Endothelial cell of hepatic sinusoid (primary cell): ENCODE measurements at regions not wholly inside any gene's neighbourhood (a gene's known extent, or its start where the extent isn't known, plus 50 kb on each side); places are given as distances from the start of the nearest gene placed in this dataset.

ENCODE experiments used
- in situ Hi-C: cut with HindIII; loops from 2 replicates; pipeline ENCODE4 v1.10.0; 2017; ENCODE audit warnings: low sequenced_read_pairs

GRCh38 chr10:129339191-129339590 is 127.8 kb upstream of the MGMT start:
- in situ Hi-C loops: no loop called here

- in situ Hi-C loops: no loop called here
Measured at GRCh38 chr10:129339841-129340240, 127.2 kb upstream of the MGMT start.

DNA sequence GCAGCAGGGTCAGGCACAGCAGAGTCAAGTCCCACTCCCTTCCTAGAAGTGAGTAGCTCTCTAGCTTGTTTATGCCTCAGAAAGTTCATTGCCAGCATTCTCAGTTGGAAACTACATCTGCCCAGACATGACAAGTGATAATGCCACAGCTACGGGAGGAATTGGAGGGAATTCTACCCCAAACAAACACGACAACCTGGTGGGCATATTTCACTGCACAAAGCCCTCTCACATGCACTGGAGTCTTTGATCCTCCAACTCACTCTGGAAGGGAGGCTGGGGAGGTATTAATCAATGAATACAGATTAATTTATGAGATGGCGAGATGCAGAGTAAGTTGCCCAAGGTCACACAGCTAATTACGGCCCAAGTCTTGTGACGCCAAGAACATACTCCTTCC is 126.0 kb upstream of the MGMT start:
- in situ Hi-C loops: no loop called here

DNA sequence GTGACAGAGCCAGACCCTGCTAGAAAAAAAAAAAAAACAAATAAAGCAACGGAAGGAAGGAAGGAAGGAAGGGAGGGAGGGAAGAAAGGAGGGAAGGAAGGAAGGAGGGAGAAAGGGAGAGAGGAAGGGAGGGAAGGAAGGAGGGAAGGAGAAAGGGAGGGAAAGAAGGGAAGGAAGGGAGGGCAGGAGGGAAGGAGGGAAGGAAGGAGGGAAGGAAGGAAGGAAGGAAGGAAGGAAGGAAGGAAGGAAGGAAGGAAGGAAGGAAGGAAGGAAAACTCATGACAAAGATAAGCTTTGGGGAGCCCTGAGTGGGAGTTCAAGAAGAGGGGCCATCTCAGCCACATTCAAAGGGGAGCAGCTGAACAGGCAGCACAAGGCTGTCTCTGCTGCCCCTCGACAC is 124.7 kb upstream of the MGMT start:
- in situ Hi-C loops: no loop called here

- in situ Hi-C loops: no loop called here
Measured at GRCh38 chr10:129343141-129343540, 123.9 kb upstream of the MGMT start.

GRCh38 chr10:129344103-129344502 is 122.9 kb upstream of the MGMT start:
- in situ Hi-C loops: no loop called here

DNA sequence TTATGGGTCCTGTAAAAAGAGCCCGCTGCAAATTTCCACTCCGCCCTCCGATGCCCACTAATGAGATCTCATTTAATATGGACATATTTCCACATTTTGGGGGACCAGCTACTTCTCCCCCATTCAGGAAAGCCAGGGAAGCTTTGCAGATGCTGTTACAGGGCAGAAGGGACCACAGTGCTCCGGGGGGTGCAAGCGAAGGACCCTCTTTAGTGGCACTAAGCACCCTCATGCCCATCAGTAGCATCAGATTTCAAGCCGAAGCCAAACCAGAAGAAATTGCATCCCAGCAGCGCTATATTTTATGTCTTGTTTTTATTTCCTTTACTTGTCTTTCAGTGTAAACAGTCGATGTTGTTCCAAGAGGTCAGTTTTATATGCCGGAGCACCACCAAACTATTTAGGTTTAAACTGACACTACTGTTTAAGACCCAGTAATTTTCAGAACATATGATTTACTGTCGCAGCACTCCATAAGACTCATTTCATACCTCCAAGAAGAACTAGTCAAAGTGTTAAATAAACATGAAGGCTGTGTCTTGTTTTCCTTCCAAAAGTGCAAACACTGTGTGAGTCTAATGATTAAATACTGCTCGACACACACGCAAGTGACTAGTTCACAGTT is 122.2 kb upstream of the MGMT start:
- in situ Hi-C loops: no loop called here

- in situ Hi-C loops: no loop called here
Measured at GRCh38 chr10:129345763-129346162, 121.3 kb upstream of the MGMT start.

- in situ Hi-C loops: no loop called here
Measured at GRCh38 chr10:129350690-129351089, 116.4 kb upstream of the MGMT start.

GRCh38 chr10:129353101-129353500 is 113.9 kb upstream of the MGMT start:
- in situ Hi-C loops: no loop called here

DNA sequence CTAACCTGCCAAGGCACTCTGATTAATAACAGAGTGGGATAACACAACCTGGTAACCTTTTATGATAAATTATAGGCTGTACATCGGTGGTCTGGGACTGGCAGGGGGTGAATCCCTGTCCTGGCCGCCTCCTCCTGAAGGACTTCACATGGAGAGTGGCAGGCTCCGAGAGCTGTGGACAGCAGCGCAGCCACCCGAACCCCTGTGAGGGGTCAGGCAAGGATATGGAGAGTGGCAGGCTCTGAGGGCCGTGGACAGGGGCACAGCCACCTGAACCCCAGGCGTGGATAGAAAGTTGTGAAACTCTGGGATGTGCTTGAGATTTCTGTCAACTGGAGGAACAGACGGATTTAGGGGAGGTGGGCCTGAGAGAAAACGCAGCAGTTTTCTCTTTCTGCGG is 107.0 kb upstream of the MGMT start:
- in situ Hi-C loops: no loop called here

GRCh38 chr10:129361676-129362376 is 105.2 kb upstream of the MGMT start:
- in situ Hi-C loops: no loop called here

DNA sequence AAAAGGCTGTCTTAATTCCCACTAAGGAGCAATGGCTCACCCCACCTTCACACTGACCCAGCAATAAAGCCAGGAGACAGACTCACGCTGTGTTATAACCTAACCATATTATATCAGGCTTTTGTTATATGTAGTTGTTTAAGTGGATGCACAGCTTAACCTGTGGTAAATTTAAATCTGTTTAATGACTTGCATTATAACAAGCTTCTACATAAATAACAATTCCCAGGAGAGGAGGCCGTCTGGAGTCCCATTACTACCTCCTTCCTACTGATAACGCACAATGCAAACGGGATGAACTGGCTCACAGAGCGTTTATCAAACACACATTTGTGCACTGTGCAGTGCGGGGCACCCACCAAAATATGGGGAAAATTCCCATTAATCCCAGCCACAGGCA is 102.1 kb upstream of the MGMT start:
- in situ Hi-C loops: no loop called here

DNA sequence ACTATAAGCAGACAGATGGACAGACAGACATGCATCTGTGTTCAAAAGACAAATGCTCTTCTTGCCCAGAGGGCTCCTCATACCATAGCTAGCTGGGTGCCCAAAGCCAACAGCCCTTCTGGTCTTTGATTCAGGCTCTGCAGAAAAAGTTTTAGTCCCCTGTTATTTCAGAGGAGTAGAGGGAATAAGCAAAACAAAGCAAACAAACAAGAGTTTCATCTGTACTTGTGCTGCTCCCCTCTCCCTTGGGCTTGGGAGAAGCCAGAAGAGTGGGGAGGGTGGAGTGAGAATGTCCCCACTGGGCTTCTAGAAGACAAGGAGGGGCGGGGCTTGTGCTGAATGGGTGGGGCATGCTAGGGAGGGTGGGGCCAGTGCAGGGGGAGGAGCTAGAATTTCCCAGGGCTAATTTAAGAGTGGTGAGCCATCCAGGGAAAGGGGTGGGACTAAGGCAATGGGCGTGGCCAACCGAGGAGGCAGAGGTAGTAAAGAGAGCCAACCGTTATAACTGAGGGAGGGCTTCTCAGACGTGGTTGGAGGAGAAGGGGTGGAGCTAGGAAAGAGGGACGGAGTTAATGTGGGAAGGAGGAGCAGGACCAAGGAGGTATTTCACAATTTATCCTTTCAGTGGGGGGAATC is 101.2 kb upstream of the MGMT start:
- in situ Hi-C loops: no loop called here

GRCh38 chr10:129366450-129366849 is 100.6 kb upstream of the MGMT start:
- in situ Hi-C loops: no loop called here

DNA sequence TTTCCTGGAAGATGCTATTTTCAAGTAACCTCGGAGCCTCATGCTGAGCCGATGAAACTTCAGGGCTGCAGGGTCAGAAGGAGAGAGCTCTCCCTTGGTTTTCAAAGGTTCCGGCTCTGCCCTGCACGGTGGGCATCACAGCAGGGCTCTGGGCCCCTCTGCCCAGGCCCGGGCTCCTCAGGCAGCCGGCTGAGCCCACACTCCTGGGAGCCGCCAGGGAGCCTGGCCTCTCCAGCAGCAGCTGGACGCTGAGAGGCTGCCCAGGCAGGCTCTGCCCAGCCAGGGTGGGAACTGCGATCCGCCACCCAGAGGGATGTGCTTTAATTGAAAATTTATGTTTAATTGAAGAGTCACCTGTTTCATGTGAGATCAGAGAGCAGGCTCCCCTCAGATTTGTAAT is 97.5 kb upstream of the MGMT start:
- in situ Hi-C loops: no loop called here

- in situ Hi-C loops: no loop called here
Measured at GRCh38 chr10:129371541-129371940, 95.5 kb upstream of the MGMT start.

GRCh38 chr10:129372172-129372571 is 94.9 kb upstream of the MGMT start:
- in situ Hi-C loops: no loop called here

GRCh38 chr10:129373231-129373630 is 93.8 kb upstream of the MGMT start:
- in situ Hi-C loops: no loop called here

DNA sequence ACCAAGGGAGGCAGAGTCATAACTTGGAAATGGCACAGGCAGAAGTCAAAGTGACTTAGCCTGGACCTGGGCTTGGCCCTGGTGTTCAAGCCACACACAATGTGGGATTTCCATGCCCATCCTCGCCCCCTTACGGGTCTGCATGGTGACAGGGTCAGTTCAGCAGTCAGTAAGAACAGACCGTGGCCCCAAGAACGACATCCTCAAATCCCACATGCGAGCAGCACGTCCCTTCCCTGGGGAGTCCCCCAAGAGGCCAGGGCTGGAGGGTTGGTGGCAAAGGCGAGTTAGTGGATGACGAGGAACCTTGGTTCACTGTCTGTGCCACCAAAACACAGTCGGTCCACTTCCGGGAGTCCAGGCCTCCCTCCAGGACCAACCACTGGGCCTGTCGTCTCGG is 93.3 kb upstream of the MGMT start:
- in situ Hi-C loops: no loop called here

DNA sequence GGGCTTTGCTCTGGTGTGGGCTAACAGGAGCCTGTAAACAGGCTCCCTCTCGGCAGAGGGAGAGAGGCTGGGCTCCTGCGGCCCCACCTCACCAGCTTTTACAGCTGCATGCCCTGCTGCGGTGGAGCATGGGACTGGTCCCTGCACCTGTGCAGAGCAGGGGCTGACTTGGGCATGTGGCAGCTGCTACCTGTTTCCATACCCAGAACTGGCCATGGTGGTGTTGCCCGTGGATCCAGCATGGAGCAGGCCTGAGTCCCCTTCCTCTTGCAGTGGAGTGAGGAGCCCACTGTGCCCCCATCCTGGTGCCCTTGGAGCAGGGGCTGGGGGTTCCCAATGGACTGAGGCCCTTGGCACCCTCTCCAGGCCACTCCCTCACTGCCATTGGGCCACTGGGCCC is 91.9 kb upstream of the MGMT start:
- in situ Hi-C loops: no loop called here

- in situ Hi-C loops: no loop called here
Measured at GRCh38 chr10:129375912-129376311, 91.1 kb upstream of the MGMT start.
